SW480 (cell line): ENCODE measurements at regions not wholly inside any gene's neighbourhood (a gene's known extent, or its start where the extent isn't known, plus 50 kb on each side); places are given as distances from the start of the nearest gene placed in this dataset.

ENCODE experiments used
- DNase-seq: peaks from one replicate; pipeline ENCODE4 v3.0.0-alpha.2; 2016; ENCODE audit warnings: low spot score

DNA sequence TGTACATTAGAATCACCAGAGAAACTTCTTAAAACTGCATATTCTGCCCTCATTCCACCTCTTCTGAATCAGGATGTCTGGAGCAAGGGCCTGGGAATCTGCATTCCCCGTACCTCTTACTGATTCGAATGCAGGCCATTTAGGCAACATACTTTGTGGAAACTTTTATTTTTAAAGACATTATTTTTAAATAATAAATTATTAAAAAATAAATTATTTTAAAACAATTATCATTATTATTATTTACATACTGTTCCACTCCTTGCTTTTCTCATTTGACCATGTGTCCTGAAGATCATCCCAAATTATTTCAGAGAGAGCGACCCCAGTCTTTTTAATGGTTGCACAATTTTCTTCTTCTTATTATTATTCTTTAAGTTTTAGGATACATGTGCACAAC, 336.6 kb upstream of the TBC1D5 start:
- DNase-seq = no peak

DNA sequence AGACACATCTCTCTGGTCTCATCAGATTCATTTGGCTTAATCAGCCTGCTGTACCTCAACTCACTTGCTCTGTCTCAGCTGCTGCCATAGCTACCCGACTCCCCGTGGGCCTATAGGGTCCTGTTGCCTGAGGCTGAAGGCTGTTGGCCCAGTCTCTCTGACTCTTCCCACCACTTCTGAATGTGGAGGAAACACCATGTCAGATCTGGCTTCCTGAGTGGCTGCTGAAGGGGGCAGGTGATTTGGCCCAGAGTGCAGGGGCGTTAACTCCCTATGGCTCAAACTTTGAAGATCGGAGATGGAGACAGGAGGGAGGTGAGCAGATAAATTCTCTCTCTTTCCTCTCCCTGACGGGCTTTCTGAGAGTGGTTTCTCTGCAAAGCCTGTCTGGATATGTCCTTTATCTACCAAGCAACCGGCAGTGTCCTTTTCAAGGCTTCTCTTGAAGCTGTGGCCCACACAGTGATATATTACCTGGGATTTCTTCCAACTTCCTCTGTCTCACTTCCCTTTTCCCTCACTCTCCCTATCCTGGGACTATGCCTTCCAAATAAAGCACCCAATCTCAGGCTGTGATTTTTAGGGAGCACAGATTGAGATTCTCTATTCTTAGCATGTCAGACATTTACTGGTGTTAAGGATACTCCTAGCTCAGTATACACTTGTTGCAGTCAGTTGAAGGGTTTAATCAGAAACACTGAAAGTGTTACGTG, 334.9 kb upstream of the TBC1D5 start:
- no peak for DNase-seq

DNA sequence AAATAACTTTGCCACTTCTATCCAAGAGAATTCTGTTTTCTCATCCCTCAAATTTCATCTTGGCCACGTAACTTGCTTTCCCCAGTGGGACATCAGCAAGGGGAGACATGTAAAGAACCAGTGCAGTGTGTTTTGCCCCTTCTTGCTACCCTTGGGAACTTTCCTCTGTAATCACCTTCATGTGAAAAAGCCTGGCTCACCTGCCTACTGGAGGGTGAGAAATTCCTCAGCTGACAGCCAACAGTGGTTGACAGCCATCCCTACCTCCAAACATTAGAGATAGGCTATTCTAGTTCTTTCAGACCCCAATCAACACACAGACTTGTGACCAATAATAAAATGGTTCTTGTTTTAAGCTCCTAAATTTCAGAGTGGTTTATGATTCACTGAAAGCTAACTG, 333.9 kb upstream of the TBC1D5 start:
- DNase-seq = no peak

DNA sequence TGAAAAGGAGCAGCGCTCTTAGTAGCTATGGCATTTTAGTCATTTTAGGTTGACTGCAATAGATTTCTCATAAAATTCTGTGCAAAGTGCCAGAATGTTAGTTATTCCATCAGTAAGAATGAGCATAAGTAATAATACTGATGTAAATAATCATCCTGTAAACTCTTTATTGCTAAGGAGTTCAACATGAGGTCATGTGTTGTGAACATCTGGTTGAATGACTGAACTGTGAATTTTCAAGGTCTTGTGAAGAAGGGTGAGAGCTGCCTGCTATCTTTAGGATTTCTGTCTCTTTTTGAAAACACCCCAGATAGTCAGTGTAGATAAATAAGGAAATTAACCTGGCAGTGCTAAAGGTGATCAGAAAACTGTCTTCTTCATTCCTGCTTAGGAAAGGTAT, 333.4 kb upstream of the TBC1D5 start:
- DNase-seq = no peak

DNA sequence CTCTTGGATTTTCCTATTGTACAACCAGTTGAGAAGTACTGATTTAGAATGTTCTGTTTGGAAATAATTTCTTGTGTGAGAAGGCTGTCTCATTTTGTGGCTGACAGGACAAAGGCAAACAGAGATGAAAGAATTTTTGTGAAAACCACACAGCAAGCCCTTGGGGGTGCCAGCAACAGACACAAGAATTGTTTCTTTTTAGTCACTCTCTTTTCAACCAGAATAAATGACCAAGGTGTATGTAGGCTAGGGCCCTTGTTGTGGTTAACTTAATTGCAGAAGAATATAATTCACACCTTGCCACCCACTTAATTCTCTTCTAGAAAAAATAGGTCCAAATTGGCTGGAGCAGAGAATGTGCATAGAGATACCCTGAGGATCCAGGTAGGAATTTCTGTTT, 329.4 kb upstream of the TBC1D5 start:
- peak; percentile 53 for DNase-seq

DNA sequence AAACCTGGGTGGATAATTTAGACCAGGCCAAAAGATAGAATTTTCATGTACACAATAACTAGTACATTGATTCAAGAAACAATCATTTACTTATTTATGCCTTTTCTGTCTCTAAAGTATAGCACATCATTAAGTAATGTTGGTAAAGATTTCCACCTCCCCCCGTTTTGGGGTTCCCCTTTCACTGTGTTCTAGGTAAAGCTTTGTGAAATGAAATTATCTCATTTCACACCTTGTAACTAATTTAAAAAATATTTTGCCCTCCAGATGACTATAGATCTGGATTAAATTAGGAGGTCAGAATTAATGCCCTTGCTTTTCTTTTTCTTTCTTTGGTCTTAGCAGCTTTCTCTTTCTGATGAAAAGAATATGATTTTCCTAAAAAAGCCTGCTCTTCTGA, 328.5 kb upstream of the TBC1D5 start:
- no peak for DNase-seq

DNA sequence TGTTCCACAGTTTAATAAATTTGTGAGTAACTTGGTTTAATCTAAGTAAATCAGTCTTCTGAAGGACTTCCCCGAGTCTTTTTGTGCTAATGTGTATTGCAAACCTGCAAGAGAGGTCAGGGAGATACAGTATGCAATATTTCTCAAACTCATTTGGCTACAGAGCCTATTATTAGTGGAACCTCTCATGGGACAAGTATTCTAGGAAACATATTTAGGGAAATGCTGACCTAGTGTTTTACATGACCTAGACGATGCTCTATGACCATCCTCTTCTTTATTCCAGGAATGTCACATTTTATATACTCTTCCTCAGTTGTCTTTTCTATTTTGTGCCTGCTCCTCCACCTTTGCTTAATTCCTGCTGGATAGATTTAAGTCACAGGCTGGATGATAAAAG, 327.8 kb upstream of the TBC1D5 start:
- DNase-seq = no peak

DNA sequence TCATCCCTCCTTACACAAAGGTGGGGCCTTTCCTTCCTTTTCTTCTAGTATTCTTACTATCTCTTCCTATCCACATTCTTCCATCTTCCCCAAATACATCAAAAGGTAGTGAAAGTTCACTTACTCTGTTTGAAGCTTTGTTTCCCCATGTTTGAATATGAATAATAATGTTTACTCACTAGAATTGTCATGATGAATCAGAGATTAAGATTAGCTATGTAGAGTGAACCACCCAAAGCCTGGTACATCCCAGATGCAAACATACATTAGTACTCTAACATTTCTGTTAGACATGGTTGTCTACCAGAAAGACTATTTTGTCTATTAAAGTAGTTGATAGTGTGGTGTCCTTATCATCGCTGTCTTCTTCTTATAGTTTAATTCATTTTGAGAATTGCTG, 327.1 kb upstream of the TBC1D5 start:
- DNase-seq = no peak

DNA sequence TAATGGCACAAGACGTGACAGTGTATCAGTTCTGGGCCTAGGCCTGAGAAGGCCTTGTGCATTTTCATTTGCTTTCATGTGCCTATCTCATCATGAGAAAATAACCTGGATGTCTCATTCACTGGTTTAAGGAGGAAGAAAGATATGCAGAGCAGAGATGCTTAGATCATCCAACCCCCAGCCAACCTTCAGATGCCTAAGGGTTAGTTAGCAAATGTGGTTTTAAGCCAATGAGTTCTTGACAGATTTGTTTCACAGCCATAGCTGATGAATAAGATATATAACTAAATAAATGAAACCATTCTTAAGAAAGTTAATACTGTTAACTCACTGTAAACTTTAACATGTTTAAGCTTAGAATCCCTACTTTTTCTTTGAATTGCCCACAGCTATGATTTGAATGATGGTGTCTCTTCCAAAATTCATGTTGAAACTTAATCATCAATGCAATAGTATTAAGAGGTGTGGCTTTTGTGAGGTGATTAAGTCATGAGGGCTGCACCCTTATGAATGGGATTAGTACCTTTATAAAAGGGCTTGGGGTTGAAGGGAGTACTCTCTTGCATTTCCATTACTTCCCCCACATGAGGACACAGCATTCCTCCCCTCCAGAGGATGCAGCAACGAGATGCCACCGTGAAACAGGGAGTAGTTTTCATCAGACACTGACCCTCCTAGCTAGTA, 324.6 kb upstream of the TBC1D5 start:
- no peak for DNase-seq

DNA sequence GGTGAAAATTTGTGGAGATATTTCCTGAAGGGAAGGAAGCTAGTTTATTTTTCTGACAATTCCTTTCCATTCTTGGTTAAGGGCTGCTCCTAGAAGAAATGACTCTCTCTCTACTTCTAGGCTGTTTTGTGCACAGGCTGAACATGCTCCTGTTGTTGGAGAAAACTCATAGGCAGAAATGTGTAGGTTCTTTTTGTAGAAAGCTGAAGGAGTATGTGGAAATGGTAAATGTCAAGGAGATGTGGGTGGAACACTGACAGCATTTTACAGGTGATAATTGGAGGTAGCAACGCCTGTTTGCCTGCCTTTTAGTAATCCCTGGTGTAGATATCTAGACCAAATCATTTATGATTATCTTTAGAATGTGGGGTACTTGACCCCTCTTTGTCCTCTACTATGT, 322.2 kb upstream of the TBC1D5 start:
- no peak for DNase-seq

DNA sequence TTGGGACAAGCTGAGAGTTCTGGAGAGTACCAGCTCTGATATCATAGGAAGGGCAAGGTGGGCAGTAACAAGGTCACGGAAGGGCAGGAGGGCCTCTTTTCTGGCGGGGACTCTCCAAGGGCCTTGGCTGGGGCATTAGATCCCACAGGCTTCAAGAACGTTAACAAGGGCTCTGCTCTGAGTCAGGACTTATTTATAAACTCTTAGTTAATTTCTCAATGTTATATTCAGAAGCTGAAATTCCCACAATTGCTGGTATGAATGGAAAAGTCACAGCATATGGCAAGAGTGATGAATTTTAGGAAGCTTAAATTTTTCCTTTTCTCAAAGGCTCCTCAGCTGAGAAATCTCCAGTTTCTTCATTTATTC, 320.2 kb upstream of the TBC1D5 start:
- no peak for DNase-seq

DNA sequence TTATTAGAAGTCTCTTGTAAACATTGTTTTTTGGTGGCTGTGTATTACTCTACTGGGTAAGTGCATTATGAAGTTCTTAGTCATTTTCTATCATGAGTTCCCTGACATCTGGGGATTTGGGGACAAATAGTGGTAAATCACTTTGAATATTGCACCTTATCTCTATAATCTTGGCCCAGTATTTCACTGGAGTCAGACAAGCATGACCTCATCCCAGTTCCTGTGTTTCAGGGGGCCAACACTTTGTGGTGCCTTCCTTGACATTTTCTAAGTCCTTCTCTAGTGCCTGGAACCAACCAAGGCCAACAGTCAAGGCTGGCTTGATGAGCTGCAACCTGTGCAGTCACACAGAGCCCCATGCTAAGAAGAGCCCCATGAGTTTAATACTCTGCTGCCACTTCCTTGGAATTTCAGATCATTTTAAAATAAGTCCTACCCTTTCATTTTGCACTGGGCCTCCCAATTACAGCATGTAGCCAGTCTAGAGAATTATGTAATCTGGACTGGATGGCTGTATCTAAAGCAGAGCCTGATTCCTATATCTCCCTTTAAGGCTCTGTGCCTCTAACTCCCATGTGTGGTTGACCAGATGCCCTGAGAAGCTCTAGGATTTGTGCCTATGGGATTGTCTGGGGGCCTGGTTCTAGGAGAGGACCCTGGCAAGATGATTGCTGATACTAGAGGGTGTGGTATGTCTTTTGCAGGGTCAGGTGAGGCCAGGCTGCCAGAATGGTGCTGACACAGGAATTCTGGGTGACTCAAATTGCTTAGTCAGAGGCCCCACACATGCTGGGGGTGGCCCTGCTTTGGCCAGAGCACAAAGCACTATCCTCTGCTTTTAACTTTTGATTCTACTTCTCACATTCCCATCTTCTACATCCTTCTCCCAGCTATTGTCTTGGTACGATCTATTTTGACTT, 319.6 kb upstream of the TBC1D5 start:
- no peak for DNase-seq

DNA sequence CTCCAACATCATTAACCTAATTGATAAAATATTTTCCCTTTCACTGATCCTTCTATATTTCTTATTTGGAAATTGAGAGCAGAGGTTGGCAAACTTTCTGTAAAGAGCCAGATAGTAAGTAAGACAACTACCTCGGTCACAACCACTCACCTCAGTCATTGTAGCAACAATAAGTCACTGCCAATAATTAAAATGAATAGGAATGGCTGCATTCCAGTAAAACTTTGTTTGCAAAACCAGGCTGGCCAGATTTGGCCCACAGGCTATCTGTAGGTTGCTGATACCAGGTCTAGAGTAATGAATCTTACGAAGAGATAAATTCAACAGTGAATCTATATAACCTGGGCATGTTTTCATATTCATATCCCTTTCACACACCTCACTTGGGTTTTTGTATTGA, 316.2 kb upstream of the TBC1D5 start:
- no peak for DNase-seq

DNA sequence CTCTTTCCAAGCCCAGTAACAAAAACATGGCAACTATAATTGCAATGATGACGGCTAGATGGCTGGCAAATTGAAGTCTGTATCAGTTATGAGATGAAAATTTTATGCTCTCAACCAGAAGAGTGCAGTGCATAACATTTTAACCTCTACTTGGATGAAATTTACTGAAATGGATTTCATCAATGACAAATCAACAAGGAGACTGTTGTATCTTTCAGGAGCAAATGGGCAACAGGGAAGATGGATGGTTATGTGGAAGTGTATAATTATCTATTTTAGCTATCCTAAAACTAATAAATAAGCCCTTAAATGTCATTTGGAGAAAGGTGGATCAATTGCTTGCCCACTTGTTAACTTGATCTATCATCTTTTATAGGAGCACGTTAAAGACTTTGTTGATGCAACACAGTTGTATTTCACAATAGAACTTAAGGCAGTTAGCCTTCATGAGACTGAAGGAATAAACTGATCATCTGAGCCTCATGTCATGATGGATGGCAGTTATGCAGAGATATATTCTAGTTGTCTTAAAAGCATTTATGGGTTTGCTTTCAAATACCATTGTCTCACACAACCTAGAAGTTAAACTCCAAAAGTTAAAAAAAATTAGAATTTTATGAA, 315.1 kb upstream of the TBC1D5 start:
- no peak for DNase-seq

DNA sequence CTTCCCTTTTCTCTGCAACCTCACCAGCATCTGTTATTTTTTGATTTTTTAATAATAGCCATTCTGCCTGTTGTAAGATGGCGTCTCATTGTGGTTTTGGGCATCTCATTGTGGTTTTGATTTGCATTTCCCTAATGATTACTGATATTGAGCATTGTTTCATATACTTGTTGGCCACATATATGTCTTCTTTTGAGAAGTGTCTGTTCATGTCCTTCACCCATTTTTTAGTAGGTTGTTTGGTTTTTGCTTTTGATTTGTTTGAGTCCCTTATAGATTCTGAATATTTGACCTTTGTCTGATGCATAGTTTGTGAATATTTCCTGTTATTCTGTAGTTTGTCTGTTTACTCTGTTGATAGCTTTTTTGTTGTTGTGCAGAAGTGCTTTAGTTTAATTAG, 312.2 kb upstream of the TBC1D5 start:
- no peak for DNase-seq

DNA sequence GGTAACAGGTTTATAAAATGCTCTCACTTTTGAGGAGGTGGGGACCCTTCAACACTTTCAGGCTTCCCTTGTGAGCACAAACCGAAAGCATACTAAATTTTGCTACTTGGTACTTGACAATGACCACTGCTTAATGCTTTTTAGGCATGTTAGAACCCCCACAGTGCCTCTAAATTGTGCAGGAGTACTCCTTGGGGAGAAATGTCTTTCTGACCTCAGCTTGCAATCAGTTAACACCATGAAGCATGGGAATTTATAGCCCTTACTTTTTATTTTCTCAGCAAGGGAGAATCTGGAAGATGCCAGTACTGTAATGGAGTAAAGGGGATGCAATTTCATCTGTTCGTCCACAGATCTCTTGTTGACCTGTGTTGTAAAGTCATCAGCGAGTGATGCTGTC, 308.9 kb upstream of the TBC1D5 start:
- DNase-seq = no peak

DNA sequence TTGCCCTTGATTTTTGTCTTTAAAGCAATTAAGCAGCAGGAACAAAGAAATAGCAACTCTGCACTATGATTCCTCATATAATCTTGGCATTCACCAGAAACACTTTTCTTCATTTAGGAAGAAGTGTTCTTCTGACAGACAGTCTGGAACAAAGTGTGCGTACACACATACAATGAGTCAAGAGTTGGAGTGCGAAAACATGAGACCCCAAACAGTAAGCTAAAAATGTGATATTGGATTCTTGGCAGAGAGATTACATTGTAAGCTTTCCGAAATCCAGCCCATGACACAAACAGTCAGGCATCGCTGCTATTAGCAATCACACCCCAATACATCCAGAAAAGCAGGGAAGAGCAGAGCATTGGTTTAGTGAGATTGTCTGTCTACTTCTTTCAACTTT, 306.7 kb upstream of the TBC1D5 start:
- DNase-seq = no peak

DNA sequence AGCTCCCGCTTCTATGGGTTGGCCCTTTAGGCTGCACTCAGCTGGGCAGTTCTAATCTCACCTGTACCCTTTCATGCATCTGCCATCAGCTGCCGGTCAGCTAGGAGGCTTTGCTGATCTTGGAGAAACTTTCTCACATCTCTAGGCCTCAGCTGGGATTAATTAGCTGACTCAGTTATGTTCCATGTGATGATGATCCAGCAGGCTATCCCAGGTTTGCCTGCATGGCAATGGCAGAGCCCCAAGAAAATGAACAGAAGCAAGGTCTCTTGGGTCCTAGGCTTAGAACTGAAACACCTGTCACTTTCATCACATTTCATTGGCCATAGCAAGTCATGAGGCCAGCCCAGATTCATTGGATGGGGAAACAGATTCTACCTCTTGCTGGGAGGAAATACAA, 304.6 kb upstream of the TBC1D5 start:
- DNase-seq = no peak

DNA sequence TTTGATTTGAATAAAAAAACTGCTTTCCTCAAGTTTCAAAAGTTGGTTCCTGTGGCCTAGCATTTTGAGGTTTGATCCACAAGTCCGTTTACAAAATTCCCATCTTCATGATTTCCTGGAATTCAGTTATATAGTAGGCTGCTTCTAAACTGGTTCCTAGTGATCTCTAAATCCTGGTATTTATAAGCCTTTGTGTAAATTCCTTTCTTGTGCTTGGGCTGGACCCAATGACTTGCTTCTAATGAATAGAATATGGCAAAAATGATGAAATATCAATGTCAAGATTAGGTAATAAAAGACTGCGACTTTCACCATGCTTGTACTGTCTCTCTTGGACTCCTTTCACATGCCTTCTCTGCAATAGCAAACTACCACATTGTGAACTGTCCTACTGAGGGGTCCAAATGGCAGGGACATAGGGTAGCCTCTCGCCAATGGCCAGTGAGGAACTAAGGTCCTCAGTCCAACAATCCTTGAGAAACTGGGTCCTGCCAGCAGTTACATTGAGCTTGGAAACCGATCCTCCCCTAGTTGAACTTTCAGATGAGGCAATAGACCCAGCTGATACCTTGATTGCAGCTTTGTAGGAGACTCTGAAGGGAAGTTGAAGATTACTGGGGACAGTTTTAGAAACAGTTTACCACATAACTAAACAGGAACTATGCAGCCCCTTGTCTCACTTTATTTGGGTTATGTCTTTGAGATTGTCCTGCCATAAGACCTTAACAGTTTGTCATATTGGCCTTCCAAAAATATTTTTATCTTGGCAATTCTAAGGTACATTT, 303.9 kb upstream of the TBC1D5 start:
- no peak for DNase-seq

DNA sequence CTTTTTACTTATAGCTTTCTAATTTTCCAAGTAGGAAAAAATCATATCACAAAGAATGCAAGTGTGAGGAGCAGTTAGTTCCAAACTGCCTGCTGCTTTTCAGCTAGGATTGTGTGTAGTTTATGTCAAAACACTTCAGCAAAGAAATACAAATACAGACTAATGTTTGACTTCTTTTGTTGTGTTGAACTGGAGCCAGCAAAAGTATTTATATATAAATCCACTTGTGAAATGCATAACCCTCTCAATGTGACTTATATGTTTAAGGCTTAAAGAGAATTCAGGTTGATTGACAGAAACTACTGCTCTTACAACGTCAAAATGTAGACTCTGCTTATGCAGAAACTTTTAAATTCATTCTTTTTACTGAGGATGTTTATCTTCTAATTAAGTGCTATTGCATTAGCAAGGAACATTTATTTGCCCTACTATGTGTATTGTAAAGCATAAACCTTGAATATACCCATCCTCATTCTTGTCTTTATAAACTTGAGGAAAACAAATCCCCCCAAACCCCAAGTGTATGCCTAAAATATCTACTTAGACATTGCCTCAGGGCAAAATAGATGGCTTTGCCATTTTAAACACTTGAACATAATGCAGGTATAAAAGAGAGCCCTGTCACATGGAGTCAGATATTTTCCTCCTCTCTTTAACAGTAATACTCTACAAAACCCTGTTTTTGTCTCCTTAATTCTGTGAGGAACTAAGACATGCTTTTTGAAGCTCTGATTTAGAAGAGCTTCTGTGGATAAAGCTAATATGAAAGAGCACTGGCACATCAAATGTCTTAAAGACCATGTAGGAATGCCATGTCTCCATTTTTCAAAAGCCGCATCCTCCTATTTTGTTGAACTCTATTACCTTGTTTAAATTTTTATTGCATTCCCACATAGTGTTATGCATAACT, 302.8 kb upstream of the TBC1D5 start:
- no peak for DNase-seq

DNA sequence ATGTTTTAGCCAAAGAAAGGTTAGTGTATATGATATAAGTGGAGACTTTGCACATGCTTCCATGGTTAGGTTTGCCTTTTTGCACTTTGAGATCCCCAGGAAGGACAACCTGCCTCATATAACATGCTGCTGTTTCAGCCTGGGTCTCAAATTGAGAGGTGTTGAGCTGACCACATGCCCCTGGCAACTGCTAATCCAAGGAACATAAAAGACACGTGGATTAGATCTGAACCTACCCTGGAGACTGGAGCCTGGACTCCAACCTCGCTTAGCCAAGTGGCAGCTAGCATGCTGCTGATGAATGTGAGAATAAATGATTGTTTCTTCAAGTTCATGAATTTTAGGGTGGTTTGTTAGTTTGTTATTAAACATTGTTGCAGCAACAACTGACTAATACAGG, 301.8 kb upstream of the TBC1D5 start:
- no peak for DNase-seq
